Upper lobe of left lung (tissue), 4 donors: ENCODE measurements at regions not wholly inside any gene's neighbourhood (a gene's known extent, or its start where the extent isn't known, plus 50 kb on each side); places are given as distances from the start of the nearest gene placed in this dataset.

ENCODE experiments used
- EP300 ChIP-seq, 4 donors: sonication (generic); formaldehyde crosslinking; IDR thresholded peaks; one replicate each; pipeline ENCODE4 v1.5.1; 2017; ENCODE audit warnings: antibody characterized with exemption in 4 of 4, control low read depth in 2 of 4
- POLR2A ChIP-seq, 4 donors: fragments of 450-650 bp; IDR thresholded peaks; one replicate each; pipeline ENCODE4 v1.5.1; 2016 to 2017; ENCODE audit warnings: antibody characterized with exemption in 4 of 4, mild to moderate bottlenecking in 2 of 4
- TF ChIP-seq, protein P1 (sequence below), 6 experiments: fragments of 450-650 bp in 4 of 6; fragments of 200-600 bp in 2 of 6; sonication (generic) in 2 of 6; IDR thresholded peaks; one replicate each; pipeline ENCODE4 v1.5.1; 2016 to 2019; ENCODE audit warnings: antibody characterized with exemption in 6 of 6

DNA sequence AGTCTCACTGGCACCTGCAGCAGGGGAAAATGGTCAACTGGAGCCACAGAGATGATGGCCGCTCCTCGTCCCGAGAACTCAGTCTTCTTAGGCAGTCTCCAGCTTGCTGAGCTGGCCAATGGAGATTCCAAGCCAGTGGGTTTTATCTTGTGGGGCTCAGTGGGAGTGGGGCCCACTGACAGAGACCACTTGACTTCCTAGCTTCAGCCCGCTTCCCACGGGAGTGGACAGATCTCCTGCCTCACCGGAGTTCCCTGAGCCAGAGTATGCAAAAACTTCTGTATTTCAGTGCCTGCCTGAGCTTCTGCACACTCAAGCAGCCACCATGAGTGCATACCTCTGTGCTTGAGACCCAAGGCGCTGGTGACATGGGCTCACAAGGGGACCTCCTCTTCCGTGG, 105.8 kb downstream of the ZWINT start:
- TF ChIP-seq, protein P1, sequence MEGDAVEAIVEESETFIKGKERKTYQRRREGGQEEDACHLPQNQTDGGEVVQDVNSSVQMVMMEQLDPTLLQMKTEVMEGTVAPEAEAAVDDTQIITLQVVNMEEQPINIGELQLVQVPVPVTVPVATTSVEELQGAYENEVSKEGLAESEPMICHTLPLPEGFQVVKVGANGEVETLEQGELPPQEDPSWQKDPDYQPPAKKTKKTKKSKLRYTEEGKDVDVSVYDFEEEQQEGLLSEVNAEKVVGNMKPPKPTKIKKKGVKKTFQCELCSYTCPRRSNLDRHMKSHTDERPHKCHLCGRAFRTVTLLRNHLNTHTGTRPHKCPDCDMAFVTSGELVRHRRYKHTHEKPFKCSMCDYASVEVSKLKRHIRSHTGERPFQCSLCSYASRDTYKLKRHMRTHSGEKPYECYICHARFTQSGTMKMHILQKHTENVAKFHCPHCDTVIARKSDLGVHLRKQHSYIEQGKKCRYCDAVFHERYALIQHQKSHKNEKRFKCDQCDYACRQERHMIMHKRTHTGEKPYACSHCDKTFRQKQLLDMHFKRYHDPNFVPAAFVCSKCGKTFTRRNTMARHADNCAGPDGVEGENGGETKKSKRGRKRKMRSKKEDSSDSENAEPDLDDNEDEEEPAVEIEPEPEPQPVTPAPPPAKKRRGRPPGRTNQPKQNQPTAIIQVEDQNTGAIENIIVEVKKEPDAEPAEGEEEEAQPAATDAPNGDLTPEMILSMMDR (IDR thresholded peaks at IDR 0.05) = no peak
- no peak for TF ChIP-seq POLR2A (IDR thresholded peaks at IDR 0.05)
- no peak for TF ChIP-seq EP300 (IDR thresholded peaks at IDR 0.05)
